Nucleus accumbens (tissue), 56 donors: ENCODE measurements at regions not wholly inside any gene's neighbourhood (a gene's known extent, or its start where the extent isn't known, plus 50 kb on each side); places are given as distances from the start of the nearest gene placed in this dataset.
"Not testable (repeated sequence)": the region's sequence is repeated elsewhere in the genome, so short reads cannot be mapped to it uniquely, and the experiment has no call there.

Experiments used
- DNase-seq, 56 donors: peaks; one replicate each; lab custom pipeline; 2025; lab: John Stamatoyannopoulos, UW

GRCh38 chr16:80915079-80915450 is 91.6 kb downstream of the CMC2 start:
- no peak for DNase-seq

- DNase-seq = no peak
These were observed 92.2 kb downstream of the CMC2 start for GRCh38 chr16:80914379-80915078.

GRCh38 chr16:80913397-80913796 is 93.3 kb downstream of the CMC2 start:
- no peak for DNase-seq

GRCh38 chr16:80912651-80913050 is 94.0 kb downstream of the CMC2 start:
- DNase-seq = no peak

- no peak for DNase-seq
These were observed 96.3 kb downstream of the CMC2 start for GRCh38 chr16:80910434-80910833.

GRCh38 chr16:80909720-80910119 is 97.0 kb downstream of the CMC2 start:
- DNase-seq = no peak

GRCh38 chr16:80906169-80906568 is 100.5 kb downstream of the CMC2 start:
- not testable (repeated sequence) for DNase-seq

- DNase-seq = no peak
These were observed 99.2 kb upstream of the CDYL2 start for GRCh38 chr16:80903616-80904015.

GRCh38 chr16:80902306-80903110 is 98.1 kb upstream of the CDYL2 start:
- no peak for DNase-seq

GRCh38 chr16:80900593-80900954 is 96.2 kb upstream of the CDYL2 start:
- DNase-seq = no peak

- peak in 40 of 56 donors; percentile 1 to 69 (median 16) for DNase-seq
These were observed 95.6 kb upstream of the CDYL2 start for GRCh38 chr16:80899809-80900592.

- DNase-seq = peak in 4 of 56 donors; percentile 1 to 4 (median 1)
These were observed 92.4 kb upstream of the CDYL2 start for GRCh38 chr16:80896776-80897175.

- DNase-seq = no peak
These were observed 89.7 kb upstream of the CDYL2 start for GRCh38 chr16:80894091-80894490.

- DNase-seq = no peak
These were observed 89.3 kb upstream of the CDYL2 start for GRCh38 chr16:80893686-80894085.

- DNase-seq = not testable (repeated sequence)
These were observed 88.0 kb upstream of the CDYL2 start for GRCh38 chr16:80892395-80892794.

GRCh38 chr16:80889779-80890359 is 85.5 kb upstream of the CDYL2 start:
- DNase-seq = no peak

- no peak for DNase-seq
These were observed 82.7 kb upstream of the CDYL2 start for GRCh38 chr16:80887062-80887461.

GRCh38 chr16:80883816-80884215 is 79.4 kb upstream of the CDYL2 start:
- DNase-seq = no peak

GRCh38 chr16:80883159-80883642 is 78.8 kb upstream of the CDYL2 start:
- no peak for DNase-seq

GRCh38 chr16:80875616-80876015 is 71.2 kb upstream of the CDYL2 start:
- no peak for DNase-seq

GRCh38 chr16:80874925-80875324 is 70.5 kb upstream of the CDYL2 start:
- no peak for DNase-seq
